Fibroblast of lung (primary cell): ENCODE measurements at regions not wholly inside any gene's neighbourhood (a gene's known extent, or its start where the extent isn't known, plus 50 kb on each side); places are given as distances from the start of the nearest gene placed in this dataset.

Experiments
- DNase-seq, 2 donors: peaks; one replicate each; pipeline versions ENCODE4 v3.0.0 to v3.0.0-alpha.2; 2010; ENCODE audit warnings: low read depth in 2 of 2
- H2AFZ ChIP-seq: 2 replicates; pipeline ENCODE4 v1.5.1; 2012; ENCODE audit warnings: low read length, control low read depth, inconsistent platforms
- H3K27ac ChIP-seq: 2 replicates; pipeline ENCODE4 v1.5.1; 2011; ENCODE audit warnings: low read length, control low read depth; ENCODE audit not compliant: insufficient read depth
- H3K27me3 ChIP-seq: 2 replicates; pipeline ENCODE4 v1.5.1; 2011; ENCODE audit warnings: mild to moderate bottlenecking, low read length; ENCODE audit not compliant: control insufficient read depth, insufficient read depth
- H3K36me3 ChIP-seq: 2 replicates; pipeline ENCODE4 v1.5.1; 2011; ENCODE audit warnings: low read length; ENCODE audit not compliant: control insufficient read depth, insufficient read depth
- H3K4me1 ChIP-seq: 2 replicates; pipeline ENCODE4 v1.5.1; 2011; ENCODE audit warnings: low read length; ENCODE audit not compliant: control insufficient read depth, insufficient read depth; ENCODE audit errors: extremely low read depth
- H3K4me2 ChIP-seq: 2 replicates; pipeline ENCODE4 v1.5.1; 2011; ENCODE audit warnings: low read length, control low read depth; ENCODE audit not compliant: insufficient read depth; ENCODE audit errors: extremely low read depth
- H3K4me3 ChIP-seq, 4 experiments: fragments of 200-600 bp in 1 of 4; sonication (generic) in 1 of 4; replicated peaks in 1 of 4; 2 replicates each; pipeline ENCODE4 v1.5.1; 2011 to 2016; ENCODE audit warnings: low read length in 4 of 4, low read depth in 3 of 4, mild to moderate bottlenecking in 3 of 4, control low read depth in 2 of 4, inconsistent platforms in 1 of 4, mixed read lengths in 1 of 4; ENCODE audit not compliant: insufficient read depth in 1 of 4; ENCODE audit errors: control extremely low read depth in 1 of 4
- H3K79me2 ChIP-seq: 2 replicates; pipeline ENCODE4 v1.5.1; 2012; ENCODE audit warnings: mild to moderate bottlenecking, low read length, inconsistent platforms; ENCODE audit not compliant: control insufficient read depth, insufficient read depth
- H3K9ac ChIP-seq: 2 replicates; pipeline ENCODE4 v1.5.1; 2011; ENCODE audit warnings: mild to moderate bottlenecking, low read length, control low read depth; ENCODE audit not compliant: insufficient read depth
- H3K9me3 ChIP-seq: 2 replicates; pipeline ENCODE4 v1.5.1; 2012; ENCODE audit warnings: low read depth, low read length; ENCODE audit not compliant: control insufficient read depth, insufficient read depth
- H4K20me1 ChIP-seq: 2 replicates; pipeline ENCODE4 v1.5.1; 2011; ENCODE audit warnings: low read length; ENCODE audit not compliant: control insufficient read depth, insufficient read depth; ENCODE audit errors: extremely low read depth
- CTCF ChIP-seq, 2 donors: IDR thresholded peaks in 1 of 2; conservative IDR thresholded peaks in 1 of 2; 1 replicate in 1 of 2; 2 replicates in 1 of 2; pipeline ENCODE4 v1.5.1; 2011 to 2012; ENCODE audit warnings: low read length in 2 of 2, control low read depth in 1 of 2, inconsistent platforms in 1 of 2, low read depth in 1 of 2, mild to moderate bottlenecking in 1 of 2
- EZH2 ChIP-seq: IDR thresholded peaks from 2 replicates; pipeline ENCODE4 v1.5.1; 2012; ENCODE audit warnings: low read length, control low read depth, mild to moderate bottlenecking; ENCODE audit errors: missing control alignments

- no peak for DNase-seq
- H3K27ac ChIP-seq: no peak overlapping the region
- H4K20me1 ChIP-seq: no peaks in the 10 kb centered on the region
- TF ChIP-seq CTCF (conservative IDR thresholded peaks at IDR 0.05 in 1 of 2, IDR thresholded peaks at IDR 0.05 in 1 of 2; ENCODE audit: low read depth in 1 of 2, low read length in 2 of 2): no peak
- no peak for TF ChIP-seq EZH2
- H3K4me1 ChIP-seq: no peaks in the 10 kb centered on the region
- H3K9ac ChIP-seq: no peak overlapping the region
- no peak overlapping the region for H2AFZ ChIP-seq
- H3K79me2 ChIP-seq: no peaks in the 10 kb centered on the region
- H3K4me2 ChIP-seq: no peak overlapping the region
- H3K9me3 ChIP-seq: no peaks in the 10 kb centered on the region
- H3K4me3 ChIP-seq: no peak overlapping the region
- no peaks in the 10 kb centered on the region for H3K36me3 ChIP-seq
- no peaks in the 10 kb centered on the region for H3K27me3 ChIP-seq
Observed at GRCh38 chr9:107794259-107794658, 304.7 kb upstream of the KLF4 start.

GRCh38 chr9:107793541-107793940 is 304.0 kb upstream of the KLF4 start:
- H3K4me1 ChIP-seq: no peaks in the 10 kb centered on the region
- H3K36me3 ChIP-seq: no peaks in the 10 kb centered on the region
- H4K20me1 ChIP-seq: no peaks in the 10 kb centered on the region
- no peaks in the 10 kb centered on the region for H3K79me2 ChIP-seq
- TF ChIP-seq EZH2 (no peak), CTCF (conservative IDR thresholded peaks at IDR 0.05 in 1 of 2, IDR thresholded peaks at IDR 0.05 in 1 of 2; ENCODE audit: low read depth in 1 of 2, low read length in 2 of 2) (no peak)
- H3K4me3 ChIP-seq: no peak overlapping the region
- no peak for DNase-seq
- no peaks in the 10 kb centered on the region for H3K27me3 ChIP-seq
- H3K27ac ChIP-seq: no peak overlapping the region
- H3K4me2 ChIP-seq: no peak overlapping the region
- H2AFZ ChIP-seq: no peak overlapping the region
- no peaks in the 10 kb centered on the region for H3K9me3 ChIP-seq
- H3K9ac ChIP-seq: no peak overlapping the region

- DNase-seq: no peak
- Histone ChIP-seq H3K9ac (no peak overlapping the region), H3K36me3 (no peaks in the 10 kb centered on the region), H3K27me3 (no peaks in the 10 kb centered on the region), H3K4me3 (no peak overlapping the region), H3K9me3 (no peaks in the 10 kb centered on the region), H4K20me1 (no peaks in the 10 kb centered on the region), H3K4me2 (no peak overlapping the region), H3K79me2 (no peaks in the 10 kb centered on the region), H3K27ac (no peak overlapping the region), H2AFZ (no peak overlapping the region), H3K4me1 (no peaks in the 10 kb centered on the region)
- TF ChIP-seq CTCF (conservative IDR thresholded peaks at IDR 0.05 in 1 of 2, IDR thresholded peaks at IDR 0.05 in 1 of 2; ENCODE audit: low read depth in 1 of 2, low read length in 2 of 2) (no peak), EZH2 (no peak)
Observed at GRCh38 chr9:107792596-107792995, 303.0 kb upstream of the KLF4 start.
